Tibial artery (tissue), 4 donors: ENCODE measurements at regions not wholly inside any gene's neighbourhood (a gene's known extent, or its start where the extent isn't known, plus 50 kb on each side); places are given as distances from the start of the nearest gene placed in this dataset.

ENCODE experiments used
- DNase-seq, 2 donors: peaks; one replicate each; pipeline ENCODE4 v3.0.0-alpha.2; 2019
- H3K27ac ChIP-seq, 2 donors: fragments of 200-600 bp; sonication (generic) in 1 of 2; 1 replicate in 1 of 2; 2 replicates in 1 of 2; pipeline ENCODE4 v1.5.1; 2018 to 2019; ENCODE audit warnings: mild to moderate bottlenecking in 1 of 2
- H3K27me3 ChIP-seq, 2 donors: fragments of 200-600 bp; sonication (generic) in 1 of 2; one replicate each; pipeline versions ENCODE4 v1.5.1 to v1.6.0; 2016 to 2019
- H3K36me3 ChIP-seq, 3 donors: fragments of 200-600 bp; sonication (generic) in 2 of 3; one replicate each; pipeline ENCODE4 v1.5.1; 2016 to 2019; ENCODE audit warnings: mild to moderate bottlenecking in 2 of 3
- H3K4me1 ChIP-seq, 4 donors: fragments of 200-600 bp; sonication (generic) in 2 of 4; 1 replicate in 3 of 4; 2 replicates in 1 of 4; pipeline ENCODE4 v1.5.1; 2016 to 2019
- H3K4me3 ChIP-seq, 2 donors: fragments of 200-600 bp; sonication (generic) in 1 of 2; 1 replicate in 1 of 2; 2 replicates in 1 of 2; pipeline ENCODE4 v1.5.1; 2018 to 2019; ENCODE audit warnings: mild to moderate bottlenecking in 2 of 2
- H3K9me3 ChIP-seq, 3 donors: fragments of 200-600 bp; sonication (generic) in 1 of 3; one replicate each; pipeline ENCODE4 v1.5.1; 2016 to 2019
- intact Hi-C: fragments of 100-400 bp; cut with DNase I; formaldehyde crosslinking; loops from one replicate; pipeline ENCODE4 v1.15.0; 2023; ENCODE audit warnings: low total_unique reads
- TF ChIP-seq, protein P1 (sequence below), 2 experiments: fragments of 200-600 bp in 1 of 2; fragments of 450-650 bp in 1 of 2; IDR thresholded peaks; one replicate each; pipeline ENCODE4 v1.5.1; 2017 to 2019; ENCODE audit warnings: antibody characterized with exemption in 2 of 2, mild to moderate bottlenecking in 1 of 2, moderate library complexity in 1 of 2

DNA sequence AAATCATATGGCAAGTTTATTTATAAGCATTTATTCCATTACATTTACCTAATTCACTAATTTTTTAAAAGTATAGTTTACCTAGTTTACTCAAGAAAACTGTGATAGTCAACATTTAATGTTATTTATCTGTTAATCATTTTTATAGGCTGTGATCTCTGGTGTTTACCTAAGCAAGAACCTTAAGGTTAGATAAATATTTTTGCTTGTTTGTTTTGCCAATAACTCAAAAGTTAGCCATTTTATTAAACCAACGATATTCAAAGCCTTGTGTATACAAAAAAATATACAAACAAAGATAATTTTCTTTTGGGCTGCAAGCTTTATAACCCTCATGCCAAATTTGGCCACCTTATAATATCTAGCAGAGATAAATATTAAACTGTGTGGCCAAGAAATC is 157.3 kb downstream of the SLCO1B3 start:
- intact Hi-C loops, result no loop called here
- no peaks in the 10 kb centered on the region for H3K36me3 ChIP-seq
- TF ChIP-seq, protein P1, sequence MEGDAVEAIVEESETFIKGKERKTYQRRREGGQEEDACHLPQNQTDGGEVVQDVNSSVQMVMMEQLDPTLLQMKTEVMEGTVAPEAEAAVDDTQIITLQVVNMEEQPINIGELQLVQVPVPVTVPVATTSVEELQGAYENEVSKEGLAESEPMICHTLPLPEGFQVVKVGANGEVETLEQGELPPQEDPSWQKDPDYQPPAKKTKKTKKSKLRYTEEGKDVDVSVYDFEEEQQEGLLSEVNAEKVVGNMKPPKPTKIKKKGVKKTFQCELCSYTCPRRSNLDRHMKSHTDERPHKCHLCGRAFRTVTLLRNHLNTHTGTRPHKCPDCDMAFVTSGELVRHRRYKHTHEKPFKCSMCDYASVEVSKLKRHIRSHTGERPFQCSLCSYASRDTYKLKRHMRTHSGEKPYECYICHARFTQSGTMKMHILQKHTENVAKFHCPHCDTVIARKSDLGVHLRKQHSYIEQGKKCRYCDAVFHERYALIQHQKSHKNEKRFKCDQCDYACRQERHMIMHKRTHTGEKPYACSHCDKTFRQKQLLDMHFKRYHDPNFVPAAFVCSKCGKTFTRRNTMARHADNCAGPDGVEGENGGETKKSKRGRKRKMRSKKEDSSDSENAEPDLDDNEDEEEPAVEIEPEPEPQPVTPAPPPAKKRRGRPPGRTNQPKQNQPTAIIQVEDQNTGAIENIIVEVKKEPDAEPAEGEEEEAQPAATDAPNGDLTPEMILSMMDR (IDR thresholded peaks at IDR 0.05), result no peak
- H3K4me1 ChIP-seq, result peaks cover 0 to 18% (median 2%) of the 10 kb centered on the region in 4 donors
- no peaks in the 10 kb centered on the region for H3K9me3 ChIP-seq
- H3K4me3 ChIP-seq, result no peak overlapping the region
- H3K27me3 ChIP-seq, result no peaks in the 10 kb centered on the region
- no peak overlapping the region for H3K27ac ChIP-seq
- DNase-seq, result no peak

DNA sequence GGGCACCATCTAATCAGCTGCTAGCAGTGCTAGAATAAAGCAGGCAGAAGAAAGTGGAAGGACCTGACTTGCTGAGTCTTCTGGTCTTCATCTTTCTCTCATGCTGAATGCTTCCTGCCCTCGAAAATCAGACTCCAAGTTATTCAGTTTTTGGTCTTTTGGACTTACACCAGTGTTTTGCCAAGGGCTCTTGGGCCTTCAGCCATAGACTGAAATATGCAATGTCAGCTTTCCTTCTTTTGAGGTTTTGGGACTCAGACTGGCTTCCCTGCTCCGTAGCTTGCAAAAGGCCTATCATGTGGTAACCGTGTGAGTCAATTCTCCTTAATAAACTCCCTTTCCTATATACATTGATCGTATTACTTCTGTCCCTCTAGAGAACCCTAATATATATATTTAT is 159.3 kb downstream of the SLCO1B3 start:
- Histone ChIP-seq H3K36me3 (no peaks in the 10 kb centered on the region), H3K4me3 (no peak overlapping the region), H3K4me1 (peaks cover 0 to 12% (median 1%) of the 10 kb centered on the region in 4 donors), H3K27me3 (no peaks in the 10 kb centered on the region), H3K27ac (no peak overlapping the region), H3K9me3 (no peaks in the 10 kb centered on the region)
- TF ChIP-seq, protein P1 (IDR thresholded peaks at IDR 0.05), result no peak
- intact Hi-C loops, result no loop called here
- no peak for DNase-seq

DNA sequence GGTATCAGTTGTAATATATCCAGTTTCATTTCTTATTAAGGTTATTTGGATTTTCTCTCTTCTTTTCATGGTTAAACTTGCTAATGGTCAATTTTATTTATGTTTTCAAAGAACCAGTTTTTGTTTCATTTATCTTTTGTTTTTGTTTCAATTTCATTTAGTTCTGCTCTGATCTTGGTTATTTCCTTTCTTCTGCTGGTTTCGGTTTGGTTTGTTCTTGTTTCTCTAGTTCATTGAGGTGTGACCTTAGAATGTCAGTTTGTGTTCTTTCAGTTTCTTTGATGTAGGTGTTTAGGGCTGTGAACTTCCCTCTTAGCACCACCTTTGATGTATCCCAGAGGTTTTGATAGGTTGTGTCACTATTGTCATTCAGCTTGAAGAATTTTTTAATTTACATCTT is 145.6 kb upstream of the SLCO1B1 start:
- TF ChIP-seq, protein P1 (IDR thresholded peaks at IDR 0.05), result no peak
- Histone ChIP-seq H3K27ac (no peak overlapping the region), H3K4me3 (no peak overlapping the region), H3K4me1 (no peaks in the 10 kb centered on the region), H3K36me3 (no peaks in the 10 kb centered on the region), H3K27me3 (no peaks in the 10 kb centered on the region), H3K9me3 (peaks cover 0 to 7% (median 0%) of the 10 kb centered on the region in 3 donors)
- DNase-seq, result no peak
- intact Hi-C loops, result no loop called here

DNA sequence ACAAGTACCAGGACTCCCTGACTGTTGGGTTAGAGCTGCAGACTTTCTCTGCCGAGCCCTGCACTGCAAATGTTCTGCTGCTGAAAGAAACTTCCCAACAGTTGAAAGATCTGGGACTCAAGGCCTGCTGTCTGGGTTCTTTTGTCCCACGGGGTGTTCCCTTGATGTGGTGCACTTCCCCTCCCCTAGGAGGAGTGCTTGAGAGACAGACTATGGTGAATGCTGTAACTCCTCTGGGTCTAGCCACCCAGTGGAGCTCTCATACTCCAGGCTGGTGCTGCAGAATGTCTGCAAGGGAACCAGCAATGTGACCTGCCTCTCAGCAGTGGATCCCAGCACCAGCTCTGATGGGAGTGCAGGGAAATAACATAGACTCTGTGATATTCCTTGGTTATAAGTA is 129.2 kb upstream of the SLCO1B1 start:
- no peak overlapping the region for H3K4me3 ChIP-seq
- peaks cover 0 to 6% (median 0%) of the 10 kb centered on the region in 3 donors for H3K9me3 ChIP-seq
- no peaks in the 10 kb centered on the region for H3K4me1 ChIP-seq
- no peaks in the 10 kb centered on the region for H3K27me3 ChIP-seq
- intact Hi-C loops, result no loop called here
- no peak overlapping the region for H3K27ac ChIP-seq
- DNase-seq, result no peak
- H3K36me3 ChIP-seq, result no peaks in the 10 kb centered on the region
- TF ChIP-seq, protein P1 (IDR thresholded peaks at IDR 0.05), result no peak

DNA sequence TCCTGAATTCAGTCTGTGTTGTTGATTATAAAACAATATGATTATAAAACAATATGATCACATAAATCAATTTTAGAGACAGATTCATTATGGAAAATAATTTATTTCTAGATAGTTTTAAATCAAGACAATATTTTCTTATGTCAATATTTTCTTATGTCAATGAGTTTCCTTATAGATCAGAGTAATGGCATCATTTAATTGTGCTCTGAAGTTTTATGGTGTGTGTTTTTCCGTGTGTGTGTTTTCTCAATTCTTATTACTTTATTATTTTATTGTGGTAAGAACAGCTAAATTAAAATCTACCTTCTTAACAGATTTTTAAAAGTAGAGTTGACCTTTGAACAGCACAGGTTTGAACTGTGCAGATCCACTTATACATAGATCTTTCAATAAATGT is 105.3 kb upstream of the SLCO1B1 start:
- Histone ChIP-seq H3K27ac (no peak overlapping the region), H3K9me3 (no peaks in the 10 kb centered on the region), H3K36me3 (no peaks in the 10 kb centered on the region), H3K4me1 (no peaks in the 10 kb centered on the region), H3K4me3 (no peak overlapping the region), H3K27me3 (no peaks in the 10 kb centered on the region)
- intact Hi-C loops, result no loop called here
- TF ChIP-seq, protein P1 (IDR thresholded peaks at IDR 0.05), result no peak
- no peak for DNase-seq

DNA sequence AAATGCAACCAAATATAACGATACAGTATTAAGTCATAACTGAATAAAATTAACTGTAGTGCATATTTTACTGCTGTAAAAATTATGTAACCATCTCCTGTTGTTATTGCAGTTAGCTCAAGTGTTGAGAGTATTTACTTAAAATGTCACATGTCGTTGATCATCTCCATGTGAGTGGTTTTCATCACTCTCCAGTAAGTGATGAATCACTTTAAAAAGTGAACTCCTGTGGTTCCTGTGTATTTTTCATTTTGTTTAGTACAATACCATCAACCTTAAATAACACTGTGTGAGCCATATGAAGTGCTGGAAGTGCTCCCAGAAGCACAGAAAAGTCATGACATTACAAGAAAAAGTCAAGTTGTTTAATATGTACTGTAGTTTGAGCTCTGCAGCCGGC is 104.7 kb upstream of the SLCO1B1 start:
- TF ChIP-seq, protein P1 (IDR thresholded peaks at IDR 0.05), result no peak
- no peaks in the 10 kb centered on the region for H3K27me3 ChIP-seq
- no peak overlapping the region for H3K27ac ChIP-seq
- H3K4me1 ChIP-seq, result no peaks in the 10 kb centered on the region
- H3K36me3 ChIP-seq, result no peaks in the 10 kb centered on the region
- no peaks in the 10 kb centered on the region for H3K9me3 ChIP-seq
- no peak overlapping the region for H3K4me3 ChIP-seq
- no peak for DNase-seq
- intact Hi-C loops, result no loop called here
